MM.1S (cell line): ENCODE measurements at regions not wholly inside any gene's neighbourhood (a gene's known extent, or its start where the extent isn't known, plus 50 kb on each side); places are given as distances from the start of the nearest gene placed in this dataset.

ENCODE experiments used
- DNase-seq: peaks from one replicate; pipeline ENCODE4 v3.0.0-alpha.2; 2015
- H2AFZ ChIP-seq: fragments of 300-600 bp; sonication (generic); 2 replicates; pipeline ENCODE4 v1.6.0; 2016; ENCODE audit warnings: antibody characterized with exemption, low read length
- H3F3A ChIP-seq: fragments of 300-600 bp; sonication (generic); 2 replicates; pipeline ENCODE4 v1.6.1; 2016; ENCODE audit warnings: mild to moderate bottlenecking, antibody characterized with exemption, low read length, moderate library complexity, mixed read lengths; ENCODE audit not compliant: insufficient read depth
- H3K27ac ChIP-seq: fragments of 300-600 bp; sonication (generic); 2 replicates; pipeline ENCODE4 v1.5.1; 2016; ENCODE audit warnings: mild to moderate bottlenecking, low read length
- H3K27me3 ChIP-seq: fragments of 300-600 bp; sonication (generic); replicated peaks from 2 replicates; pipeline ENCODE4 v1.6.0; 2016; ENCODE audit warnings: low read length; ENCODE audit not compliant: insufficient read depth
- H3K36me3 ChIP-seq: fragments of 300-600 bp; sonication (generic); replicated peaks from 2 replicates; pipeline ENCODE4 v1.6.1; 2016; ENCODE audit warnings: mild to moderate bottlenecking, low read length, mixed read lengths; ENCODE audit not compliant: insufficient read depth
- H3K4me1 ChIP-seq: fragments of 300-600 bp; sonication (generic); 2 replicates; pipeline ENCODE4 v1.6.1; 2016; ENCODE audit warnings: low read length, mixed read lengths
- H3K4me2 ChIP-seq: fragments of 300-600 bp; sonication (generic); 2 replicates; pipeline ENCODE4 v1.6.0; 2016; ENCODE audit warnings: low read depth, low read length
- H3K4me3 ChIP-seq: fragments of 300-600 bp; sonication (generic); 2 replicates; pipeline ENCODE4 v1.5.1; 2016; ENCODE audit warnings: low read length, mixed read lengths
- H3K79me2 ChIP-seq: fragments of 300-600 bp; sonication (generic); 2 replicates; pipeline ENCODE4 v1.6.1; 2016; ENCODE audit warnings: mixed run types, low read length, mixed read lengths
- H3K9ac ChIP-seq: fragments of 300-600 bp; sonication (generic); 2 replicates; pipeline ENCODE4 v1.6.1; 2016; ENCODE audit warnings: low read length, mixed read lengths
- H3K9me2 ChIP-seq: fragments of 300-600 bp; sonication (generic); replicated peaks from 2 replicates; pipeline ENCODE4 v1.6.1; 2016; ENCODE audit warnings: mild to moderate bottlenecking, low read length, mixed read lengths; ENCODE audit not compliant: insufficient read depth
- H3K9me3 ChIP-seq: fragments of 300-600 bp; sonication (generic); replicated peaks from 2 replicates; pipeline ENCODE4 v1.6.1; 2016; ENCODE audit warnings: mild to moderate bottlenecking, low read length, mixed read lengths; ENCODE audit not compliant: insufficient read depth
- H4K20me1 ChIP-seq: fragments of 300-600 bp; sonication (generic); 2 replicates; pipeline ENCODE4 v1.6.1; 2016; ENCODE audit warnings: mild to moderate bottlenecking, low read length, moderate library complexity, mixed read lengths; ENCODE audit not compliant: insufficient read depth
- CTCF ChIP-seq: fragments of 300-600 bp; sonication (generic); IDR thresholded peaks from 2 replicates; pipeline ENCODE4 v1.5.1; 2016; ENCODE audit warnings: antibody characterized with exemption, low read length, mixed read lengths
- EZH2 ChIP-seq: fragments of 300-600 bp; sonication (generic); optimal IDR thresholded peaks from 2 replicates; pipeline ENCODE3; 2017; ENCODE audit warnings: low read depth, mild to moderate bottlenecking, antibody characterized with exemption, low read length, mixed read lengths
- EZH2phosphoT487 ChIP-seq: fragments of 300-600 bp; sonication (generic); IDR thresholded peaks from 2 replicates; pipeline ENCODE4 v1.6.1; 2018; ENCODE audit warnings: antibody characterized with exemption, low read length

GRCh38 chr15:98405013-98405412 is 243.3 kb upstream of the IGF1R start:
- DNase-seq, result peak; percentile 67
- Histone ChIP-seq H3K4me1 (peaks cover 15% of the 10 kb centered on the region), H3K4me2 (peak overlapping the region; percentile 38; the same call in 1 of the 2 replicates), H3K79me2 (no peaks in the 10 kb centered on the region), H3K9me2 (no peaks in the 10 kb centered on the region), H3K27me3 (no peaks in the 10 kb centered on the region), H4K20me1 (no peaks in the 10 kb centered on the region), H3K9me3 (no peaks in the 10 kb centered on the region), H3K36me3 (no peaks in the 10 kb centered on the region), H3F3A (peaks cover 8% of the 10 kb centered on the region), H2AFZ (no peak overlapping the region), H3K9ac (no peak overlapping the region), H3K27ac (peak overlapping the region; percentile 43; the same call in 1 of the 2 replicates), H3K4me3 (no peak overlapping the region)
- TF ChIP-seq EZH2phosphoT487 (no peak), CTCF (no peak), EZH2 (no peak)

GRCh38 chr15:98408231-98408630 is 240.1 kb upstream of the IGF1R start:
- H3K4me3 ChIP-seq, result no peak overlapping the region
- TF ChIP-seq EZH2phosphoT487, result no peak
- no peak for TF ChIP-seq CTCF
- no peak for TF ChIP-seq EZH2
- no peak overlapping the region for H3K9ac ChIP-seq
- no peaks in the 10 kb centered on the region for H3K79me2 ChIP-seq
- no peak for DNase-seq
- H3K9me2 ChIP-seq, result no peaks in the 10 kb centered on the region
- H3K9me3 ChIP-seq, result no peaks in the 10 kb centered on the region
- no peaks in the 10 kb centered on the region for H4K20me1 ChIP-seq
- H3K27ac ChIP-seq, result no peak overlapping the region
- H3K27me3 ChIP-seq, result no peaks in the 10 kb centered on the region
- H3K36me3 ChIP-seq, result no peaks in the 10 kb centered on the region
- no peak overlapping the region for H3K4me2 ChIP-seq
- no peak overlapping the region for H2AFZ ChIP-seq
- peaks cover 8% of the 10 kb centered on the region for H3F3A ChIP-seq
- H3K4me1 ChIP-seq, result peaks cover 15% of the 10 kb centered on the region

GRCh38 chr15:98410328-98410727 is 238.0 kb upstream of the IGF1R start:
- Histone ChIP-seq H3K4me2 (no peak overlapping the region), H3K36me3 (no peaks in the 10 kb centered on the region), H4K20me1 (no peaks in the 10 kb centered on the region), H3K27ac (no peak overlapping the region), H3K4me1 (peaks cover 6% of the 10 kb centered on the region), H2AFZ (no peak overlapping the region), H3K79me2 (no peaks in the 10 kb centered on the region), H3K9me2 (no peaks in the 10 kb centered on the region), H3K4me3 (no peak overlapping the region), H3F3A (peaks cover under 1% of the 10 kb centered on the region; the same call in 1 of the 2 replicates), H3K9ac (no peak overlapping the region), H3K27me3 (no peaks in the 10 kb centered on the region), H3K9me3 (no peaks in the 10 kb centered on the region)
- DNase-seq, result no peak
- TF ChIP-seq EZH2phosphoT487 (no peak), CTCF (no peak), EZH2 (no peak)
